Osteoblast (primary cell): ENCODE measurements at regions not wholly inside any gene's neighbourhood (a gene's known extent, or its start where the extent isn't known, plus 50 kb on each side); places are given as distances from the start of the nearest gene placed in this dataset.

Source experiments
- DNase-seq: peaks from one replicate; pipeline ENCODE4 v3.0.0; 2011; ENCODE audit warnings: low spot score, mixed read lengths; ENCODE audit not compliant: insufficient read length; ENCODE audit errors: missing footprints
- H2AFZ ChIP-seq: 2 replicates; pipeline ENCODE4 v1.6.0; 2011; ENCODE audit warnings: mild to moderate bottlenecking, low read length
- H3K27ac ChIP-seq: 2 replicates; pipeline ENCODE4 v1.5.1; 2011; ENCODE audit warnings: mild to moderate bottlenecking, low read depth, low read length, moderate library complexity
- H3K27me3 ChIP-seq: 2 replicates; pipeline ENCODE4 v1.6.0; 2012; ENCODE audit warnings: mild to moderate bottlenecking, control low read depth, inconsistent platforms, low read length, moderate library complexity; ENCODE audit not compliant: insufficient read depth
- H3K36me3 ChIP-seq: 2 replicates; pipeline ENCODE4 v1.5.1; 2011; ENCODE audit warnings: mild to moderate bottlenecking, low read length, control low read depth, moderate library complexity; ENCODE audit not compliant: insufficient read depth
- H3K4me1 ChIP-seq: 2 replicates; pipeline ENCODE4 v1.5.1; 2011; ENCODE audit warnings: mild to moderate bottlenecking, low read length, control low read depth, moderate library complexity; ENCODE audit not compliant: insufficient read depth
- H3K4me2 ChIP-seq: 2 replicates; pipeline ENCODE4 v1.6.0; 2011; ENCODE audit warnings: mild to moderate bottlenecking, low read length; ENCODE audit not compliant: insufficient read depth
- H3K4me3 ChIP-seq: fragments of 200-600 bp; sonication (generic); 3 replicates; pipeline ENCODE4 v1.5.1; 2012; ENCODE audit warnings: mild to moderate bottlenecking, low read length, inconsistent platforms; ENCODE audit not compliant: insufficient read depth
- H3K79me2 ChIP-seq: 2 replicates; pipeline ENCODE4 v1.6.0; 2012; ENCODE audit warnings: mild to moderate bottlenecking, low read length, control low read depth, inconsistent platforms; ENCODE audit not compliant: insufficient read depth
- H3K9me3 ChIP-seq: 2 replicates; pipeline ENCODE4 v1.5.1; 2011; ENCODE audit warnings: low read depth, low read length, control low read depth
- H4K20me1 ChIP-seq: 2 replicates; pipeline ENCODE4 v1.6.0; 2012; ENCODE audit warnings: mild to moderate bottlenecking, low read length, control low read depth; ENCODE audit not compliant: insufficient read depth
- TF ChIP-seq, protein P1 (sequence below): IDR thresholded peaks from 2 replicates; pipeline ENCODE4 v1.5.1; 2011; ENCODE audit warnings: mild to moderate bottlenecking, low read depth, low read length, moderate library complexity; ENCODE audit errors: extremely low read depth

GRCh38 chr2:138439733-138440132 lies 61.8 kb upstream of the SPOPL start:
- H2AFZ ChIP-seq = no peak overlapping the region
- H3K9me3 ChIP-seq = no peaks in the 10 kb centered on the region
- TF ChIP-seq, protein P1, sequence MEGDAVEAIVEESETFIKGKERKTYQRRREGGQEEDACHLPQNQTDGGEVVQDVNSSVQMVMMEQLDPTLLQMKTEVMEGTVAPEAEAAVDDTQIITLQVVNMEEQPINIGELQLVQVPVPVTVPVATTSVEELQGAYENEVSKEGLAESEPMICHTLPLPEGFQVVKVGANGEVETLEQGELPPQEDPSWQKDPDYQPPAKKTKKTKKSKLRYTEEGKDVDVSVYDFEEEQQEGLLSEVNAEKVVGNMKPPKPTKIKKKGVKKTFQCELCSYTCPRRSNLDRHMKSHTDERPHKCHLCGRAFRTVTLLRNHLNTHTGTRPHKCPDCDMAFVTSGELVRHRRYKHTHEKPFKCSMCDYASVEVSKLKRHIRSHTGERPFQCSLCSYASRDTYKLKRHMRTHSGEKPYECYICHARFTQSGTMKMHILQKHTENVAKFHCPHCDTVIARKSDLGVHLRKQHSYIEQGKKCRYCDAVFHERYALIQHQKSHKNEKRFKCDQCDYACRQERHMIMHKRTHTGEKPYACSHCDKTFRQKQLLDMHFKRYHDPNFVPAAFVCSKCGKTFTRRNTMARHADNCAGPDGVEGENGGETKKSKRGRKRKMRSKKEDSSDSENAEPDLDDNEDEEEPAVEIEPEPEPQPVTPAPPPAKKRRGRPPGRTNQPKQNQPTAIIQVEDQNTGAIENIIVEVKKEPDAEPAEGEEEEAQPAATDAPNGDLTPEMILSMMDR = no peak
- no peaks in the 10 kb centered on the region for H3K79me2 ChIP-seq
- no peak overlapping the region for H3K27ac ChIP-seq
- no peak overlapping the region for H3K4me3 ChIP-seq
- H3K4me2 ChIP-seq = no peak overlapping the region
- H3K27me3 ChIP-seq = no peaks in the 10 kb centered on the region
- no peak for DNase-seq
- no peaks in the 10 kb centered on the region for H4K20me1 ChIP-seq
- H3K4me1 ChIP-seq = no peaks in the 10 kb centered on the region
- no peaks in the 10 kb centered on the region for H3K36me3 ChIP-seq

GRCh38 chr2:138440759-138441158 lies 60.8 kb upstream of the SPOPL start:
- Histone ChIP-seq H3K36me3 (no peaks in the 10 kb centered on the region), H3K4me3 (no peak overlapping the region), H3K9me3 (no peaks in the 10 kb centered on the region), H3K4me1 (no peaks in the 10 kb centered on the region), H3K79me2 (no peaks in the 10 kb centered on the region), H3K4me2 (no peak overlapping the region), H3K27ac (no peak overlapping the region), H4K20me1 (no peaks in the 10 kb centered on the region), H3K27me3 (no peaks in the 10 kb centered on the region), H2AFZ (no peak overlapping the region)
- TF ChIP-seq, protein P1 = no peak
- DNase-seq = no peak

- H3K27me3 ChIP-seq = no peaks in the 10 kb centered on the region
- no peak overlapping the region for H3K4me2 ChIP-seq
- no peak overlapping the region for H3K27ac ChIP-seq
- DNase-seq = no peak
- H3K4me3 ChIP-seq = no peak overlapping the region
- H3K79me2 ChIP-seq = no peaks in the 10 kb centered on the region
- no peaks in the 10 kb centered on the region for H4K20me1 ChIP-seq
- TF ChIP-seq, protein P1 = no peak
- no peaks in the 10 kb centered on the region for H3K4me1 ChIP-seq
- H2AFZ ChIP-seq = no peak overlapping the region
- no peaks in the 10 kb centered on the region for H3K9me3 ChIP-seq
- no peaks in the 10 kb centered on the region for H3K36me3 ChIP-seq
Measured at GRCh38 chr2:138441916-138442315, 59.7 kb upstream of the SPOPL start.

- H3K4me2 ChIP-seq = no peak overlapping the region
- TF ChIP-seq, protein P1 = no peak
- H3K9me3 ChIP-seq = no peaks in the 10 kb centered on the region
- H3K27me3 ChIP-seq = no peaks in the 10 kb centered on the region
- no peaks in the 10 kb centered on the region for H3K36me3 ChIP-seq
- no peak for DNase-seq
- H2AFZ ChIP-seq = no peak overlapping the region
- H3K79me2 ChIP-seq = no peaks in the 10 kb centered on the region
- no peak overlapping the region for H3K4me3 ChIP-seq
- H3K4me1 ChIP-seq = no peaks in the 10 kb centered on the region
- H4K20me1 ChIP-seq = no peaks in the 10 kb centered on the region
- H3K27ac ChIP-seq = no peak overlapping the region
Measured at GRCh38 chr2:138444411-138444810, 57.2 kb upstream of the SPOPL start.
